CD14-positive monocyte (primary cell): ENCODE measurements at regions not wholly inside any gene's neighbourhood (a gene's known extent, or its start where the extent isn't known, plus 50 kb on each side); places are given as distances from the start of the nearest gene placed in this dataset.

Experiments used
- DNase-seq, 3 donors: peaks; one replicate each; pipeline ENCODE4 v3.0.0-alpha.2; 2011 to 2022
- H2AFZ ChIP-seq: 2 replicates; pipeline ENCODE4 v1.6.0; 2012; ENCODE audit warnings: mild to moderate bottlenecking, low read depth, low read length, inconsistent platforms; ENCODE audit not compliant: insufficient read depth, poor library complexity, severe bottlenecking
- H3K27ac ChIP-seq, 2 donors: 1 replicate in 1 of 2; 2 replicates in 1 of 2; pipeline ENCODE4 v1.5.1; 2012 to 2013; ENCODE audit warnings: low read length in 2 of 2, control low read depth in 1 of 2, inconsistent platforms in 1 of 2, low read depth in 1 of 2, mild to moderate bottlenecking in 1 of 2
- H3K27me3 ChIP-seq, 2 donors: one replicate each; pipeline versions ENCODE4 v1.6.0 to v1.6.1; 2011 to 2013; ENCODE audit warnings: low read length in 2 of 2; ENCODE audit not compliant: control insufficient read depth in 2 of 2, insufficient read depth in 2 of 2
- H3K36me3 ChIP-seq, 2 donors: replicated peaks in 1 of 2; 1 replicate in 1 of 2; 2 replicates in 1 of 2; pipeline versions ENCODE4 v1.5.1 to v1.6.1; 2012 to 2013; ENCODE audit warnings: low read length in 2 of 2, control low read depth in 1 of 2, inconsistent platforms in 1 of 2, mild to moderate bottlenecking in 1 of 2; ENCODE audit not compliant: insufficient read depth in 2 of 2, control insufficient read depth in 1 of 2
- H3K4me1 ChIP-seq, 2 donors: 1 replicate in 1 of 2; 2 replicates in 1 of 2; pipeline versions ENCODE4 v1.5.1 to v1.6.1; 2012 to 2013; ENCODE audit warnings: low read length in 2 of 2, control low read depth in 1 of 2, inconsistent platforms in 1 of 2, mild to moderate bottlenecking in 1 of 2, moderate library complexity in 1 of 2; ENCODE audit not compliant: insufficient read depth in 2 of 2, control insufficient read depth in 1 of 2
- H3K4me2 ChIP-seq: replicated peaks from 2 replicates; pipeline ENCODE3; 2012; ENCODE audit warnings: low read length, moderate library complexity, mild to moderate bottlenecking; ENCODE audit not compliant: poor library complexity, severe bottlenecking; ENCODE audit errors: extremely low read depth
- H3K4me3 ChIP-seq, 3 experiments: fragments of 200-600 bp in 1 of 3; sonication (generic) in 1 of 3; replicated peaks in 1 of 3; 1 replicate in 2 of 3; 2 replicates in 1 of 3; pipeline ENCODE4 v1.5.1; 2011 to 2013; ENCODE audit warnings: low read length in 3 of 3, mild to moderate bottlenecking in 3 of 3, control low read depth in 2 of 3, low read depth in 2 of 3, inconsistent platforms in 1 of 3, moderate library complexity in 1 of 3
- H3K79me2 ChIP-seq: 2 replicates; pipeline ENCODE4 v1.6.0; 2012; ENCODE audit warnings: mild to moderate bottlenecking, control low read depth, inconsistent platforms, low read length, moderate library complexity; ENCODE audit not compliant: insufficient read depth
- H3K9ac ChIP-seq: 2 replicates; pipeline ENCODE4 v1.6.0; 2017; ENCODE audit warnings: low read length, mild to moderate bottlenecking; ENCODE audit not compliant: insufficient read depth, poor library complexity, severe bottlenecking
- H3K9me3 ChIP-seq, 2 donors: replicated peaks in 1 of 2; 1 replicate in 1 of 2; 2 replicates in 1 of 2; pipeline versions ENCODE4 v1.5.1 to v1.6.1; 2012 to 2013; ENCODE audit warnings: low read length in 2 of 2, control low read depth in 1 of 2; ENCODE audit not compliant: control insufficient read depth in 1 of 2, insufficient read depth in 1 of 2
- H4K20me1 ChIP-seq: 2 replicates; pipeline ENCODE4 v1.6.0; 2012; ENCODE audit warnings: mild to moderate bottlenecking, low read length, control low read depth, moderate library complexity; ENCODE audit not compliant: insufficient read depth
- H3K27ac Mint-ChIP-seq, 7 donors: one replicate each; pipeline ENCODE4 v1.8.0; 2020; ENCODE audit warnings: mild to moderate bottlenecking in 7 of 7, mixed read lengths in 7 of 7, moderate library complexity in 6 of 7, inconsistent platforms in 2 of 7
- H3K27me3 Mint-ChIP-seq, 3 donors: one replicate each; pipeline ENCODE4 v1.8.0; 2021 to 2022; ENCODE audit warnings: low read depth in 3 of 3, mild to moderate bottlenecking in 3 of 3, mixed read lengths in 3 of 3, moderate library complexity in 3 of 3, inconsistent platforms in 1 of 3
- H3K36me3 Mint-ChIP-seq, 2 donors: one replicate each; pipeline ENCODE4 v1.8.0; 2020; ENCODE audit warnings: mixed read lengths in 2 of 2, inconsistent platforms in 1 of 2, mild to moderate bottlenecking in 1 of 2
- H3K4me1 Mint-ChIP-seq: one replicate; pipeline ENCODE4 v1.8.0; 2020; ENCODE audit warnings: mild to moderate bottlenecking, mixed read lengths
- H3K4me3 Mint-ChIP-seq, 2 donors: one replicate each; pipeline ENCODE4 v1.8.0; 2020; ENCODE audit warnings: mild to moderate bottlenecking in 2 of 2, mixed read lengths in 2 of 2, moderate library complexity in 1 of 2
- H3K9me3 Mint-ChIP-seq, 7 donors: one replicate each; pipeline ENCODE4 v1.8.0; 2020 to 2022; ENCODE audit warnings: mixed read lengths in 7 of 7, mild to moderate bottlenecking in 6 of 7, moderate library complexity in 6 of 7, inconsistent platforms in 2 of 7
- CTCF ChIP-seq: fragments of 200-600 bp; IDR thresholded peaks from one replicate; pipeline ENCODE4 v1.8.0; 2022; ENCODE audit warnings: antibody characterized with exemption, mild to moderate bottlenecking
- WGBS: methylation state at CpG from one replicate; pipeline ENCODE4 v1.1.5; 2013; ENCODE audit warnings: missing lambda C conversion rate; ENCODE audit not compliant: insufficient coverage; 5-methylcytosine and 5-hydroxymethylcytosine counted together
- intact Hi-C, 2 donors: fragments of 100-400 bp; cut with micrococcal nuclease; formaldehyde crosslinking; loops; one replicate each; pipeline versions ENCODE4 v1.15.0 to v1.15.1; 2023

GRCh38 chr6:51495096-51495495, 592.3 kb downstream of the PKHD1 start:
- Mint-ChIP-seq H3K4me3 (no peak overlapping the region), H3K4me1 (no peaks in the 10 kb centered on the region), H3K27me3 (peaks cover 0 to 1% (median 0%) of the 10 kb centered on the region in 3 donors), H3K27ac (no peak overlapping the region), H3K36me3 (no peaks in the 10 kb centered on the region), H3K9me3 (peaks cover 0 to 2% (median 0%) of the 10 kb centered on the region in 7 donors)
- no peak for DNase-seq
- H3K4me1 ChIP-seq, result no peaks in the 10 kb centered on the region
- H3K4me3 ChIP-seq, result no peak overlapping the region
- no peaks in the 10 kb centered on the region for H3K79me2 ChIP-seq
- no peaks in the 10 kb centered on the region for H3K27me3 ChIP-seq
- H3K9ac ChIP-seq, result no peak overlapping the region
- no peaks in the 10 kb centered on the region for H4K20me1 ChIP-seq
- no peak overlapping the region for H3K27ac ChIP-seq
- H2AFZ ChIP-seq, result no peak overlapping the region
- H3K9me3 ChIP-seq, result no peaks in the 10 kb centered on the region
- WGBS, result 61% methylated on average over 4 of the region's 4 CpGs
- no peak overlapping the region for H3K4me2 ChIP-seq
- intact Hi-C loops, result no loop called here
- no peaks in the 10 kb centered on the region for H3K36me3 ChIP-seq
- no peak for TF ChIP-seq CTCF

- Mint-ChIP-seq H3K27ac (no peak overlapping the region), H3K27me3 (peaks cover 0 to 1% (median 0%) of the 10 kb centered on the region in 3 donors), H3K4me3 (no peak overlapping the region), H3K4me1 (no peaks in the 10 kb centered on the region), H3K36me3 (no peaks in the 10 kb centered on the region), H3K9me3 (peaks cover 0 to 2% (median 0%) of the 10 kb centered on the region in 7 donors)
- Histone ChIP-seq H3K9ac (no peak overlapping the region), H3K4me1 (no peaks in the 10 kb centered on the region), H3K27me3 (no peaks in the 10 kb centered on the region), H3K9me3 (no peaks in the 10 kb centered on the region), H4K20me1 (no peaks in the 10 kb centered on the region), H3K27ac (no peak overlapping the region), H3K4me3 (no peak overlapping the region), H3K4me2 (no peak overlapping the region), H2AFZ (no peak overlapping the region), H3K36me3 (no peaks in the 10 kb centered on the region), H3K79me2 (no peaks in the 10 kb centered on the region)
- intact Hi-C loops, result no loop called here
- no peak for TF ChIP-seq CTCF
- 20% methylated on average over 2 of the region's 3 CpGs for WGBS
- no peak for DNase-seq
Observed at GRCh38 chr6:51495610-51496396, 591.6 kb downstream of the PKHD1 start.
